ENCODE measurements at regions not wholly inside any gene's neighbourhood (a gene's known extent, or its start where the extent isn't known, plus 50 kb on each side); places are given as distances from the start of the nearest gene placed in this dataset.

- no peaks in the 10 kb centered on the region for H3K27me3 Mint-ChIP-seq (ENCODE audit: low read depth)
- no peaks in the 10 kb centered on the region for H3K9me3 Mint-ChIP-seq
- no peak overlapping the region for H3K4me3 Mint-ChIP-seq
- peaks cover 54% of the 10 kb centered on the region for H3K4me1 Mint-ChIP-seq
- H3K36me3 Mint-ChIP-seq (ENCODE audit: low read depth) = no peaks in the 10 kb centered on the region
- no peak for TF ChIP-seq CTCF (IDR thresholded peaks at IDR 0.05; ENCODE audit: unreplicated experiment in 3 of 3)
- H3K27ac Mint-ChIP-seq = peak overlapping the region in 2 of 3 experiments; percentile 32 to 63
These were observed 579.4 kb upstream of the TBL1XR1 start for GRCh38 chr3:177776661-177777101.

GRCh38 chr3:177777699-177778098 lies 580.4 kb upstream of the TBL1XR1 start:
- TF ChIP-seq CTCF (IDR thresholded peaks at IDR 0.05; ENCODE audit: unreplicated experiment in 3 of 3) = peak; percentile 23 to 52 (median 42)
- Mint-ChIP-seq H3K27ac (peak overlapping the region in 2 of 3 experiments; percentile 18 to 32), H3K4me3 (no peak overlapping the region), H3K27me3 (ENCODE audit: low read depth) (no peaks in the 10 kb centered on the region), H3K36me3 (ENCODE audit: low read depth) (no peaks in the 10 kb centered on the region), H3K4me1 (peaks cover 60% of the 10 kb centered on the region), H3K9me3 (no peaks in the 10 kb centered on the region)

GRCh38 chr3:177778633-177779032 lies 581.4 kb upstream of the TBL1XR1 start:
- Mint-ChIP-seq H3K36me3 (ENCODE audit: low read depth) (no peaks in the 10 kb centered on the region), H3K4me1 (peaks cover 60% of the 10 kb centered on the region), H3K27ac (peak overlapping the region in 1 of 3 experiments; percentile 60), H3K27me3 (ENCODE audit: low read depth) (no peaks in the 10 kb centered on the region), H3K4me3 (no peak overlapping the region), H3K9me3 (no peaks in the 10 kb centered on the region)
- no peak for TF ChIP-seq CTCF (IDR thresholded peaks at IDR 0.05; ENCODE audit: unreplicated experiment in 3 of 3)

GRCh38 chr3:177781686-177782161 lies 584.4 kb upstream of the TBL1XR1 start:
- no peaks in the 10 kb centered on the region for H3K36me3 Mint-ChIP-seq (ENCODE audit: low read depth)
- peak overlapping the region; percentile 77 to 94 (median 92) for H3K27ac Mint-ChIP-seq
- TF ChIP-seq CTCF (IDR thresholded peaks at IDR 0.05; ENCODE audit: unreplicated experiment in 3 of 3) = no peak
- H3K27me3 Mint-ChIP-seq (ENCODE audit: low read depth) = no peaks in the 10 kb centered on the region
- peak overlapping the region in 2 of 3 experiments; percentile 34 for H3K4me3 Mint-ChIP-seq
- peaks cover 52% of the 10 kb centered on the region for H3K4me1 Mint-ChIP-seq
- no peaks in the 10 kb centered on the region for H3K9me3 Mint-ChIP-seq

- Mint-ChIP-seq H3K4me3 (no peak overlapping the region), H3K27ac (peak overlapping the region in 2 of 3 experiments; percentile 46 to 77), H3K9me3 (no peaks in the 10 kb centered on the region), H3K4me1 (peaks cover 47% of the 10 kb centered on the region), H3K27me3 (ENCODE audit: low read depth) (no peaks in the 10 kb centered on the region), H3K36me3 (ENCODE audit: low read depth) (no peaks in the 10 kb centered on the region)
- TF ChIP-seq CTCF (IDR thresholded peaks at IDR 0.05; ENCODE audit: unreplicated experiment in 3 of 3) = no peak
These were observed 586.1 kb upstream of the TBL1XR1 start for GRCh38 chr3:177783338-177783737.

- H3K27me3 Mint-ChIP-seq (ENCODE audit: low read depth) = no peaks in the 10 kb centered on the region
- no peak for TF ChIP-seq CTCF (IDR thresholded peaks at IDR 0.05; ENCODE audit: unreplicated experiment in 3 of 3)
- peaks cover 44% of the 10 kb centered on the region for H3K4me1 Mint-ChIP-seq
- H3K36me3 Mint-ChIP-seq (ENCODE audit: low read depth) = no peaks in the 10 kb centered on the region
- peak overlapping the region in 2 of 3 experiments; percentile 46 to 77 for H3K27ac Mint-ChIP-seq
- no peaks in the 10 kb centered on the region for H3K9me3 Mint-ChIP-seq
- no peak overlapping the region for H3K4me3 Mint-ChIP-seq
These were observed 586.5 kb upstream of the TBL1XR1 start for GRCh38 chr3:177783767-177784166.

Data from nephron (organoid).